ENCODE measurements at regions not wholly inside any gene's neighbourhood (a gene's known extent, or its start where the extent isn't known, plus 50 kb on each side); places are given as distances from the start of the nearest gene placed in this dataset.

DNA sequence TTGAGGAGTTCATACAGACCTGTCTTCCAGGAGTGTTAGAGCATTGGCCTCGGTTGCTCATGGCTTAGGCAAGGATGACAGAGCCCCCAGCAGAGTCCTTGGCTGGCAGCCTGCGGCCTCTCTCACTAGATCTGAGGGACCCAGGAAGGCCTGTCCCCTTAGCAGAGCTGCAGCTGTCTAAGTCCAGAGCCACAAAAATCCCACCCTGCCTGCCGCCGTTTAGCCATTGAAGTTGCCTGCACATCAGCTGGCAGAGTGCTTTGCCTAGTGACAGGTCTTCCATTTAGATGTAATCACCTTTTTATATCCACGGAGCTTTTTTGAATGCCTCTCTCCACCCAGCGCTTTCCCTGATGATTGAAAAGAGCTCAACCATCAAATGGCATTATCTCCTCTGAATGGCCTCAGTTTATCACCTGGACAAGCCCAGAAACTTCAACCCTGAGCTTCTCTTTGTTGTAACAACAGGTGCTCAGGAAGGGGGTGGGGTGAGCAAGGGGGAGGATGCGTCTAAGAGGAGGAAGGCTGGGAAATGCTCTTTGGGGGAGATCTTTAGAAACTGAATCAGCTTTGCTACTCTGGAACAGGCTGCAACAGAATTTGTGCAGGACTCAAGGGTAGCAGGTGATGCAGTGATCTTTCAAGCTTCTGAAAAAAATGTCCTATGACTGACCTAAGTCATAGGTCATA, 71.9 kb downstream of the TNP1 start:
- DNase-seq (ENCODE audit: low spot score in 2 of 2): no peak
- H3K27me3 ChIP-seq (ENCODE audit: low read depth): no peaks in the 10 kb centered on the region
- H3K4me1 ChIP-seq: peaks cover 3% of the 10 kb centered on the region; the same call in 1 of the 2 replicates
- no peaks in the 10 kb centered on the region for H3K36me3 ChIP-seq (replicated peaks)
- H3K4me3 ChIP-seq: no peak overlapping the region
- in situ Hi-C loops (cut with MboI; ENCODE audit: low sequenced_read_pairs): no loop called here
- H3K9me3 ChIP-seq: no peaks in the 10 kb centered on the region; the same call in 1 of the 2 replicates

- no peaks in the 10 kb centered on the region for H3K36me3 ChIP-seq (replicated peaks)
- in situ Hi-C loops (cut with MboI; ENCODE audit: low sequenced_read_pairs): no loop called here
- H3K4me1 ChIP-seq: no peaks in the 10 kb centered on the region
- H3K9me3 ChIP-seq: no peaks in the 10 kb centered on the region; the same call in 1 of the 2 replicates
- no peak overlapping the region for H3K4me3 ChIP-seq
- no peak for DNase-seq (ENCODE audit: low spot score in 2 of 2)
- no peaks in the 10 kb centered on the region for H3K27me3 ChIP-seq (ENCODE audit: low read depth)
Observed at GRCh38 chr2:216786676-216787075, 73.2 kb downstream of the TNP1 start.

DNA sequence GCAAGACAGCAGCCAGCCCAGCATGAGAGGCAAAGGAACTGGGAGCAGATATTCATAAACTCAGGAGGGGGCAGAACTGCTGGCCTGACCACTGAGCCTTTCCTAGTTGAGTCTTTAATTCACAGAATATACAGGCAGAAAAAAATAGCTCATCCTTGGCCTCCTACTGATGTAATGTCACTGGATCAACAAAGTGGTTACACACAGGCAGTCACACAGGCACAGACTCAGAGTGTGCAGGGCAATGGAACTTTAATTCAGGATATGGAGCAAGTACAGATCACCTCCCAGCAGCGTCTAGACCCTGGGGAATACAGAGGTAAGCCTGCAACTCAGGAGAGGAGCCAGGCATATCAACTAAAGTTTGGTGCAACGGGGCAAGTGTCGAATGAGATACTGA, 75.4 kb downstream of the TNP1 start:
- DNase-seq (ENCODE audit: low spot score in 2 of 2): no peak
- in situ Hi-C loops (cut with MboI; ENCODE audit: low sequenced_read_pairs): no loop called here
- Histone ChIP-seq H3K27me3 (ENCODE audit: low read depth) (no peaks in the 10 kb centered on the region), H3K36me3 (replicated peaks) (no peaks in the 10 kb centered on the region), H3K4me1 (no peaks in the 10 kb centered on the region), H3K4me3 (no peak overlapping the region), H3K9me3 (no peaks in the 10 kb centered on the region; the same call in 1 of the 2 replicates)

- DNase-seq (ENCODE audit: low spot score in 2 of 2): no peak
Observed at GRCh38 chr2:216781709-216782108, 78.2 kb downstream of the TNP1 start.

GRCh38 chr2:216780843-216781242, 79.0 kb downstream of the TNP1 start:
- Histone ChIP-seq H3K4me3 (no peak overlapping the region), H3K36me3 (replicated peaks) (no peaks in the 10 kb centered on the region), H3K4me1 (no peaks in the 10 kb centered on the region), H3K27me3 (ENCODE audit: low read depth) (no peaks in the 10 kb centered on the region), H3K9me3 (no peaks in the 10 kb centered on the region; the same call in 1 of the 2 replicates)
- no peak for DNase-seq (ENCODE audit: low spot score in 2 of 2)
- in situ Hi-C loops (cut with MboI; ENCODE audit: low sequenced_read_pairs): no loop called here

More at GRCh38 chr2:216781709-216782108, 78.2 kb downstream of the TNP1 start:
- no peaks in the 10 kb centered on the region for H3K36me3 ChIP-seq (replicated peaks)
- no peak overlapping the region for H3K4me3 ChIP-seq
- in situ Hi-C loops (cut with MboI; ENCODE audit: low sequenced_read_pairs): no loop called here
- H3K27me3 ChIP-seq (ENCODE audit: low read depth): no peaks in the 10 kb centered on the region
- no peaks in the 10 kb centered on the region for H3K4me1 ChIP-seq
- H3K9me3 ChIP-seq: no peaks in the 10 kb centered on the region; the same call in none of the 2 replicates

GRCh38 chr2:216777637-216778273, 82.1 kb downstream of the TNP1 start:
- DNase-seq (ENCODE audit: low spot score in 2 of 2): peak; percentile 74 to 86
- H3K9me3 ChIP-seq: no peaks in the 10 kb centered on the region; the same call in 1 of the 2 replicates
- H3K27me3 ChIP-seq (ENCODE audit: low read depth): no peaks in the 10 kb centered on the region
- no peaks in the 10 kb centered on the region for H3K36me3 ChIP-seq (replicated peaks)
- H3K4me1 ChIP-seq: no peaks in the 10 kb centered on the region
- H3K4me3 ChIP-seq: no peak overlapping the region
- in situ Hi-C loops (cut with MboI; ENCODE audit: low sequenced_read_pairs): no loop called here

DNA sequence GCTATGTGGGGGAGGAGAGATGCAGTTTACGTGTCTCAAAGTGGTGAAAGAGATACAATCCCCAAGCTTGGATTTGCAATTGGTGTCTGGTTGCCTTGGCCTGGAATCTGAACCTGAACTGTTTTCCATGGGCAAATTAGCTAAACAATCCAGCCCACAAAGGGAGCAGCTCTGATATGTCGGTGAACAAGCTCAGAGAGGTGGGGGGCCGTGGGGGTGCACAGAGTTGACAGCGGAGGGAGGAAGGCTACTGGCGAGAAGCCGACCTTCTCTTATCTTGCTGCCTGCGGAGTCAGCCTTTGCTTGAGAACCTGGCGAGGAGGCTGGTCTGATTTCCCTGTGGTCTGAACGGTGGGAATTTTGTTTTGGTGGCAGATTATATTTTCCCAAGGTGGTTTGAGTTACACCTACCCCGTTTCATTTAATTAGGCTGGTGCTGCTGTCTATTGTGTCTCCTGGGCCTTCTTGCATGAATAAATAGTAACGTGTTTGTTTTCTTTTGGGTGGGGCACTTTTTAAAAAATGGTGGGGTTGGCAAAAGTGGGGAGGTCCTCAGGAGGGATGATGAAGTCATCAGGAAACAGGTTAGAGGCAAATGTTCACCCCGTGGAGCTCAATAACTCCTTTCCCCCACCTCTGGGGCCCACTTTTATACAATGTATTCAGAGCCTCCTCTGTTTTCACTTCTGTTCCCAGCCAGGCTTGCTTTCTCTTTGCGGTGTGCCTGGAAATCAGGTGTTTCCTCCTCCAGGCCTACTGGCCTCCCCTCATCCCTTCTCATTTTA, 80.9 kb upstream of the IGFBP5 start:
- no peak for DNase-seq (ENCODE audit: low spot score in 2 of 2)
- no peaks in the 10 kb centered on the region for H3K27me3 ChIP-seq (ENCODE audit: low read depth)
- H3K36me3 ChIP-seq (replicated peaks): no peaks in the 10 kb centered on the region
- in situ Hi-C loops (cut with MboI; ENCODE audit: low sequenced_read_pairs): no loop called here
- H3K4me3 ChIP-seq: no peak overlapping the region
- H3K9me3 ChIP-seq: no peaks in the 10 kb centered on the region; the same call in 1 of the 2 replicates
- no peaks in the 10 kb centered on the region for H3K4me1 ChIP-seq

DNA sequence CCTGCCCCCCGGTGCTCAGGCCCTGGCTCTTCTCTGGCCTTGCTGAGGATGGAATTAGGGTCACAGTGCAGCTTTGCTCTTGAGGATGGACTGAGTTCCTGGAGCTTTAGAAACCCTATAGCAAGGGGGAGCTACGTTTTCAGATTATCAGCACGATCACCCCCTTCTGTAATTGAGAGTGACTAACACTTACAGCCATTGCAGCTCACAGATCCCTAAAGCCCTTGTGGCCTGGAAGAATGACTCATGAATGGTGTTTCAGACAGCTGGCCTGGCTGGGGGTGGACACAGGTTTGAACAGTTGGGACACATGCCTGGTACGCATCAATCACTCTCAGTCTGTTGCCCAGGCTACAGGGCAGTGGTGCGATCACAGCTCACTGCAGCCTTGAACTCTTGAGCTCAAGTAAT, 79.7 kb upstream of the IGFBP5 start:
- in situ Hi-C loops (cut with MboI; ENCODE audit: low sequenced_read_pairs): no loop called here
- DNase-seq (ENCODE audit: low spot score in 2 of 2): no peak

GRCh38 chr2:216774620-216775019, 79.3 kb upstream of the IGFBP5 start:
- Histone ChIP-seq H3K9me3 (no peaks in the 10 kb centered on the region; the same call in 1 of the 2 replicates), H3K27me3 (ENCODE audit: low read depth) (no peaks in the 10 kb centered on the region)
- no peak for DNase-seq (ENCODE audit: low spot score in 2 of 2)

More for the DNA sequence above, 79.7 kb upstream of the IGFBP5 start:
- H3K9me3 ChIP-seq: no peaks in the 10 kb centered on the region; the same call in 1 of the 2 replicates
- H3K36me3 ChIP-seq (replicated peaks): no peaks in the 10 kb centered on the region
- no peaks in the 10 kb centered on the region for H3K27me3 ChIP-seq (ENCODE audit: low read depth)
- H3K4me3 ChIP-seq: no peak overlapping the region
- H3K4me1 ChIP-seq: no peaks in the 10 kb centered on the region

GRCh38 chr2:216774180-216774579, 78.8 kb upstream of the IGFBP5 start:
- Histone ChIP-seq H3K4me1 (no peaks in the 10 kb centered on the region), H3K36me3 (replicated peaks) (no peaks in the 10 kb centered on the region), H3K4me3 (no peak overlapping the region), H3K27me3 (ENCODE audit: low read depth) (no peaks in the 10 kb centered on the region), H3K9me3 (no peaks in the 10 kb centered on the region; the same call in 1 of the 2 replicates)
- DNase-seq (ENCODE audit: low spot score in 2 of 2): no peak
- in situ Hi-C loops (cut with MboI; ENCODE audit: low sequenced_read_pairs): no loop called here

More at GRCh38 chr2:216774620-216775019, 79.3 kb upstream of the IGFBP5 start:
- Histone ChIP-seq H3K36me3 (replicated peaks) (no peaks in the 10 kb centered on the region), H3K4me3 (no peak overlapping the region), H3K4me1 (no peaks in the 10 kb centered on the region)
- in situ Hi-C loops (cut with MboI; ENCODE audit: low sequenced_read_pairs): no loop called here

- H3K36me3 ChIP-seq (replicated peaks): no peaks in the 10 kb centered on the region
- H3K27me3 ChIP-seq (ENCODE audit: low read depth): no peaks in the 10 kb centered on the region
- H3K4me3 ChIP-seq: no peak overlapping the region
- no peaks in the 10 kb centered on the region for H3K9me3 ChIP-seq
- H3K4me1 ChIP-seq: no peaks in the 10 kb centered on the region
- no peak for DNase-seq (ENCODE audit: low spot score in 2 of 2)
- in situ Hi-C loops (cut with MboI; ENCODE audit: low sequenced_read_pairs): no loop called here
Observed at GRCh38 chr2:216773072-216773471, 77.7 kb upstream of the IGFBP5 start.

DNA sequence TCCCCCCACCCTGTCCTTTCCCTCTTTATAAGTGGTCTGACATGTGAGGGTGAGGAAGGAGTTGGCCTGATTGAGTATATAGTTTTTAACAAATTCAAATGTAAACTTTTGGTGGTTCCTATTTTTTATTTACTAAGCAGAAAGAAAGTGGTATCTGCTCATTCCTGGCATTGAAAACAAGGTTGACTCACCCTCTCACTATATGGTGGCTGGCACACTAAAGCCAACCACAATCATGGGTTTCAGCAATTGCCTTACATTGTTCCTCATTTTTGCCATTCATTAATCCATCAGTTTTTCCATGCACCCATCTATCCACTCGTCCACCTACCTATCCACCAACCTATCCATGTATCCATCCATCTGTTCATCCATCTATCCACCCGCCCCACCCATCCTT, 75.4 kb upstream of the IGFBP5 start:
- Histone ChIP-seq H3K27me3 (ENCODE audit: low read depth) (no peaks in the 10 kb centered on the region), H3K4me1 (no peaks in the 10 kb centered on the region; the same call in none of the 2 replicates)
- in situ Hi-C loops (cut with MboI; ENCODE audit: low sequenced_read_pairs): no loop called here

GRCh38 chr2:216770050-216770449, 74.7 kb upstream of the IGFBP5 start:
- H3K4me1 ChIP-seq: no peaks in the 10 kb centered on the region; the same call in none of the 2 replicates
- no peak for DNase-seq (ENCODE audit: low spot score in 2 of 2)
- H3K4me3 ChIP-seq: no peak overlapping the region
- in situ Hi-C loops (cut with MboI; ENCODE audit: low sequenced_read_pairs): no loop called here
- no peaks in the 10 kb centered on the region for H3K36me3 ChIP-seq (replicated peaks)
- no peaks in the 10 kb centered on the region for H3K9me3 ChIP-seq
- no peaks in the 10 kb centered on the region for H3K27me3 ChIP-seq (ENCODE audit: low read depth)

More for the DNA sequence above, 75.4 kb upstream of the IGFBP5 start:
- Histone ChIP-seq H3K9me3 (no peaks in the 10 kb centered on the region), H3K36me3 (replicated peaks) (no peaks in the 10 kb centered on the region), H3K4me3 (no peak overlapping the region)
- no peak for DNase-seq (ENCODE audit: low spot score in 2 of 2)

Data from HAP-1 (cell line).